DND-41 (cell line): ENCODE measurements at regions not wholly inside any gene's neighbourhood (a gene's known extent, or its start where the extent isn't known, plus 50 kb on each side); places are given as distances from the start of the nearest gene placed in this dataset.
"Not testable (repeated sequence)": the region's sequence is repeated elsewhere in the genome, so short reads cannot be mapped to it uniquely, and the experiment has no call there.

Source experiments
- ATAC-seq: fragments of 200-7000 bp; cut with Tn5 transposase; 3 replicates; pipeline ENCODE4 v1.9.1; 2021; ENCODE audit warnings: low read depth; ENCODE audit not compliant: insufficient read depth
- DNase-seq: peaks from one replicate; pipeline ENCODE4 v3.0.0-alpha.2; 2020
- H2AFZ ChIP-seq: 2 replicates; pipeline ENCODE4 v1.6.0; 2012; ENCODE audit warnings: low read depth, low read length
- H3K27ac ChIP-seq: 2 replicates; pipeline ENCODE4 v1.5.1; 2012; ENCODE audit warnings: low read length, inconsistent platforms
- H3K27me3 ChIP-seq: fragments of 200-600 bp; sonication (generic); 2 replicates; pipeline ENCODE4 v1.6.0; 2012; ENCODE audit warnings: low read length, mild to moderate bottlenecking, inconsistent platforms; ENCODE audit not compliant: insufficient read depth, poor library complexity
- H3K36me3 ChIP-seq: 2 replicates; pipeline ENCODE4 v1.5.1; 2012; ENCODE audit warnings: low read length, inconsistent platforms; ENCODE audit not compliant: insufficient read depth
- H3K4me1 ChIP-seq: 2 replicates; pipeline ENCODE4 v1.5.1; 2012; ENCODE audit warnings: mild to moderate bottlenecking, low read length; ENCODE audit not compliant: insufficient read depth
- H3K4me2 ChIP-seq: 2 replicates; pipeline ENCODE4 v1.6.0; 2012; ENCODE audit warnings: mild to moderate bottlenecking, moderate library complexity, low read length, inconsistent platforms; ENCODE audit not compliant: insufficient read depth
- H3K4me3 ChIP-seq, 2 experiments: fragments of 200-600 bp in 1 of 2; shearing (Covaris generic) in 1 of 2; 2 replicates each; pipeline ENCODE4 v1.5.1; 2012 to 2016; ENCODE audit warnings: inconsistent platforms in 2 of 2, low read length in 2 of 2, mild to moderate bottlenecking in 2 of 2, low read depth in 1 of 2, moderate library complexity in 1 of 2
- H3K79me2 ChIP-seq: 2 replicates; pipeline ENCODE4 v1.6.0; 2012; ENCODE audit warnings: low read length, inconsistent platforms; ENCODE audit not compliant: insufficient read depth
- H3K9ac ChIP-seq: 2 replicates; pipeline ENCODE4 v1.6.0; 2012; ENCODE audit warnings: low read depth, mild to moderate bottlenecking, inconsistent platforms, low read length, moderate library complexity
- H3K9me3 ChIP-seq: 2 replicates; pipeline ENCODE4 v1.5.1; 2012; ENCODE audit warnings: low read length, moderate library complexity, mild to moderate bottlenecking, inconsistent platforms; ENCODE audit not compliant: insufficient read depth, severe bottlenecking
- H4K20me1 ChIP-seq: 2 replicates; pipeline ENCODE4 v1.6.0; 2012; ENCODE audit warnings: low read length; ENCODE audit not compliant: insufficient read depth
- CTCF ChIP-seq: IDR thresholded peaks from 2 replicates; pipeline ENCODE4 v1.5.1; 2012; ENCODE audit warnings: borderline replicate concordance, low read length, moderate library complexity, mild to moderate bottlenecking; ENCODE audit not compliant: poor library complexity, severe bottlenecking; ENCODE audit errors: extremely low read depth
- EZH2 ChIP-seq: IDR thresholded peaks from 3 replicates; pipeline ENCODE4 v1.6.1; 2012; ENCODE audit warnings: borderline replicate concordance, low read depth, mild to moderate bottlenecking, moderate library complexity, low read length, inconsistent platforms; ENCODE audit not compliant: severe bottlenecking

- H3K9me3 ChIP-seq, result peaks cover 13% of the 10 kb centered on the region
- not testable (repeated sequence) for H3K9ac ChIP-seq, H3K4me3 ChIP-seq, H3K79me2 ChIP-seq, H3K4me1 ChIP-seq, H2AFZ ChIP-seq, H3K27me3 ChIP-seq, H4K20me1 ChIP-seq, H3K36me3 ChIP-seq, DNase-seq, H3K4me2 ChIP-seq, H3K27ac ChIP-seq, ATAC-seq
Observed at GRCh38 chr20:30916404-30916803, 341.1 kb upstream of the DEFB115 start.

- Histone ChIP-seq H4K20me1 (no peaks in the 10 kb centered on the region), H3K36me3 (0 out of 2 replicates have a peak, but pooled peaks cover 3% of the 10 kb centered on the region), H3K4me2 (no peak overlapping the region), H3K9me3 (peaks cover 28% of the 10 kb centered on the region), H2AFZ (no peak overlapping the region), H3K4me1 (no peaks in the 10 kb centered on the region), H3K4me3 (no peak overlapping the region), H3K27ac (no peak overlapping the region), H3K27me3 (no peaks in the 10 kb centered on the region), H3K79me2 (no peaks in the 10 kb centered on the region), H3K9ac (no peak overlapping the region)
- DNase-seq (no peak), ATAC-seq (no peak)
- TF ChIP-seq CTCF, result no peak
- TF ChIP-seq EZH2, result no peak
Observed at GRCh38 chr20:30919514-30920188, 337.8 kb upstream of the DEFB115 start.

- Histone ChIP-seq H4K20me1 (no peaks in the 10 kb centered on the region), H3K36me3 (0 out of 2 replicates have a peak, but pooled peaks cover 3% of the 10 kb centered on the region), H3K4me3 (no peak overlapping the region; a peak in 1 of 4 replicates), H3K4me1 (no peaks in the 10 kb centered on the region), H2AFZ (no peak overlapping the region), H3K27me3 (no peaks in the 10 kb centered on the region), H3K27ac (no peak overlapping the region), H3K79me2 (no peaks in the 10 kb centered on the region), H3K4me2 (no peak overlapping the region), H3K9ac (no peak overlapping the region), H3K9me3 (peaks cover 42% of the 10 kb centered on the region)
- DNase-seq (no peak), ATAC-seq (no peak)
- no peak for TF ChIP-seq EZH2
- TF ChIP-seq CTCF, result no peak
Observed at GRCh38 chr20:30921286-30922071, 336.0 kb upstream of the DEFB115 start.

GRCh38 chr20:30922129-30922528, 335.3 kb upstream of the DEFB115 start:
- Histone ChIP-seq H3K36me3 (0 out of 2 replicates have a peak, but pooled peaks cover 3% of the 10 kb centered on the region), H2AFZ (no peak overlapping the region), H3K27me3 (no peaks in the 10 kb centered on the region), H3K4me1 (no peaks in the 10 kb centered on the region), H3K9me3 (peaks cover 42% of the 10 kb centered on the region), H3K4me2 (no peak overlapping the region), H3K4me3 (no peak overlapping the region), H3K9ac (no peak overlapping the region), H3K79me2 (no peaks in the 10 kb centered on the region), H4K20me1 (no peaks in the 10 kb centered on the region), H3K27ac (no peak overlapping the region)
- TF ChIP-seq EZH2, result no peak
- TF ChIP-seq CTCF, result no peak
- ATAC-seq (no peak), DNase-seq (no peak)
